ENCODE measurements at regions not wholly inside any gene's neighbourhood (a gene's known extent, or its start where the extent isn't known, plus 50 kb on each side); places are given as distances from the start of the nearest gene placed in this dataset.

- in situ Hi-C loops (cut with MboI): no loop called here
- TF ChIP-seq EZH2 (IDR thresholded peaks at IDR 0.05; ENCODE audit: insufficient read depth, poor library complexity, severe bottlenecking) (no peak), EZH2phosphoT487 (IDR thresholded peaks at IDR 0.05; ENCODE audit: insufficient read depth, low read depth) (no peak)
- WGBS, 2 experiments (ENCODE audit: low coverage in 1 of 2, low lambda C conversion rate in 2 of 2, missing lambda C conversion rate in 2 of 2): 34 to 40% methylated on average over 4 of the region's 4 CpGs
These were observed 210.1 kb downstream of the PCDH7 start for GRCh38 chr4:30930276-30930675.

GRCh38 chr4:30932581-30932980 is 212.4 kb downstream of the PCDH7 start:
- in situ Hi-C loops (cut with MboI): no loop called here
- no peaks in the 10 kb centered on the region for H3K9me3 ChIP-seq (ENCODE audit: low read depth)
- no peaks in the 10 kb centered on the region for H3K9me2 ChIP-seq (ENCODE audit: insufficient read depth)
- H3K27ac ChIP-seq: no peak overlapping the region
- H3K4me3 ChIP-seq: no peak overlapping the region
- H3K4me2 ChIP-seq (ENCODE audit: unreplicated experiment): no peak overlapping the region
- no peaks in the 10 kb centered on the region for H3F3A ChIP-seq (ENCODE audit: insufficient read depth)
- H4K20me1 ChIP-seq (ENCODE audit: insufficient read depth): no peaks in the 10 kb centered on the region
- no peak overlapping the region for H3K9ac ChIP-seq
- no peaks in the 10 kb centered on the region for H3K27me3 ChIP-seq (replicated peaks; ENCODE audit: insufficient read depth)
- H3K36me3 ChIP-seq (ENCODE audit: low read depth): no peaks in the 10 kb centered on the region
- no peak for DNase-seq
- no peaks in the 10 kb centered on the region for H3K79me2 ChIP-seq (ENCODE audit: insufficient read depth)
- 27 to 34% methylated on average over 3 of the region's 3 CpGs for WGBS, 2 experiments (ENCODE audit: low coverage in 1 of 2, low lambda C conversion rate in 2 of 2, missing lambda C conversion rate in 2 of 2)
- no peak overlapping the region for H2AFZ ChIP-seq
- TF ChIP-seq EZH2phosphoT487 (IDR thresholded peaks at IDR 0.05; ENCODE audit: insufficient read depth, low read depth): no peak
- no peak for TF ChIP-seq EZH2 (IDR thresholded peaks at IDR 0.05; ENCODE audit: insufficient read depth, poor library complexity, severe bottlenecking)
- no peaks in the 10 kb centered on the region for H3K4me1 ChIP-seq (ENCODE audit: insufficient read depth)

More at GRCh38 chr4:30930276-30930675, 210.1 kb downstream of the PCDH7 start:
- H3K4me1 ChIP-seq (ENCODE audit: insufficient read depth): no peaks in the 10 kb centered on the region
- no peak overlapping the region for H2AFZ ChIP-seq
- no peaks in the 10 kb centered on the region for H3K9me3 ChIP-seq (ENCODE audit: low read depth)
- DNase-seq: no peak
- H3K36me3 ChIP-seq (ENCODE audit: low read depth): no peaks in the 10 kb centered on the region
- H3F3A ChIP-seq (ENCODE audit: insufficient read depth): no peaks in the 10 kb centered on the region
- no peaks in the 10 kb centered on the region for H3K27me3 ChIP-seq (replicated peaks; ENCODE audit: insufficient read depth)
- H3K79me2 ChIP-seq (ENCODE audit: insufficient read depth): no peaks in the 10 kb centered on the region
- H3K9ac ChIP-seq: no peak overlapping the region
- H3K27ac ChIP-seq: no peak overlapping the region
- H3K9me2 ChIP-seq (ENCODE audit: insufficient read depth): no peaks in the 10 kb centered on the region
- no peaks in the 10 kb centered on the region for H4K20me1 ChIP-seq (ENCODE audit: insufficient read depth)
- H3K4me3 ChIP-seq: no peak overlapping the region
- no peak overlapping the region for H3K4me2 ChIP-seq (ENCODE audit: unreplicated experiment)

DNA sequence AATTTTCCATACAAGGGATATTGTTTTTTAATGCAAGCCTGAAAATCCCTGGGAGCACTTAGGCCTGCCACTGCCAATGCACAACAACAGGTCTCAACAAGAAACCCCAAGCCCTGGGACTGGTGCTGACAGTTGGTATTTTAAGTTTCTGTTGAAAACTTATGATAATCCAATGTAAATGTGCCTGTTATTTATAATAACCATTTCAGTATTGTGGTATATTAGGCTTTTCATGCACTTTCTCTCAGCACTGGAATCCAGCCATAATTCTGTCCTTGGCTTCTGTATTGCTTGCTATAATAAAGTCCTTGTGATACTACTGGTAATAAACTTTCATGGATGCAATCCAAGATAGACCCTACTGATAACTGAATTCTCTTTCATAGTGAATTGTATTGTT is 218.9 kb downstream of the PCDH7 start:
- Histone ChIP-seq H3K9me2 (ENCODE audit: insufficient read depth) (no peaks in the 10 kb centered on the region), H4K20me1 (ENCODE audit: insufficient read depth) (no peaks in the 10 kb centered on the region), H3F3A (ENCODE audit: insufficient read depth) (no peaks in the 10 kb centered on the region), H3K27ac (no peak overlapping the region), H3K79me2 (ENCODE audit: insufficient read depth) (no peaks in the 10 kb centered on the region), H3K4me2 (ENCODE audit: unreplicated experiment) (no peak overlapping the region), H3K9ac (no peak overlapping the region), H3K27me3 (replicated peaks; ENCODE audit: insufficient read depth) (no peaks in the 10 kb centered on the region), H3K4me3 (no peak overlapping the region), H3K4me1 (ENCODE audit: insufficient read depth) (no peaks in the 10 kb centered on the region), H3K9me3 (ENCODE audit: low read depth) (no peaks in the 10 kb centered on the region), H2AFZ (no peak overlapping the region), H3K36me3 (ENCODE audit: low read depth) (no peaks in the 10 kb centered on the region)
- no peak for TF ChIP-seq EZH2phosphoT487 (IDR thresholded peaks at IDR 0.05; ENCODE audit: insufficient read depth, low read depth)
- no peak for TF ChIP-seq EZH2 (IDR thresholded peaks at IDR 0.05; ENCODE audit: insufficient read depth, poor library complexity, severe bottlenecking)
- in situ Hi-C loops (cut with MboI): no loop called here
- no peak for DNase-seq

GRCh38 chr4:30939684-30940083 is 219.5 kb downstream of the PCDH7 start:
- in situ Hi-C loops (cut with MboI): no loop called here
- no peak overlapping the region for H3K4me2 ChIP-seq (ENCODE audit: unreplicated experiment)
- H3K4me3 ChIP-seq: no peak overlapping the region
- H2AFZ ChIP-seq: no peak overlapping the region
- H4K20me1 ChIP-seq (ENCODE audit: insufficient read depth): no peaks in the 10 kb centered on the region
- H3K9me2 ChIP-seq (ENCODE audit: insufficient read depth): no peaks in the 10 kb centered on the region
- H3K36me3 ChIP-seq (ENCODE audit: low read depth): no peaks in the 10 kb centered on the region
- H3K4me1 ChIP-seq (ENCODE audit: insufficient read depth): no peaks in the 10 kb centered on the region
- H3K27ac ChIP-seq: no peak overlapping the region
- H3K9me3 ChIP-seq (ENCODE audit: low read depth): no peaks in the 10 kb centered on the region
- H3F3A ChIP-seq (ENCODE audit: insufficient read depth): no peaks in the 10 kb centered on the region
- 13 to 16% methylated on average over 4 of the region's 4 CpGs for WGBS, 2 experiments (ENCODE audit: low coverage in 1 of 2, low lambda C conversion rate in 2 of 2, missing lambda C conversion rate in 2 of 2)
- no peaks in the 10 kb centered on the region for H3K79me2 ChIP-seq (ENCODE audit: insufficient read depth)
- no peak for DNase-seq
- H3K9ac ChIP-seq: no peak overlapping the region
- H3K27me3 ChIP-seq (replicated peaks; ENCODE audit: insufficient read depth): no peaks in the 10 kb centered on the region
- TF ChIP-seq EZH2phosphoT487 (IDR thresholded peaks at IDR 0.05; ENCODE audit: insufficient read depth, low read depth): no peak
- no peak for TF ChIP-seq EZH2 (IDR thresholded peaks at IDR 0.05; ENCODE audit: insufficient read depth, poor library complexity, severe bottlenecking)

DNA sequence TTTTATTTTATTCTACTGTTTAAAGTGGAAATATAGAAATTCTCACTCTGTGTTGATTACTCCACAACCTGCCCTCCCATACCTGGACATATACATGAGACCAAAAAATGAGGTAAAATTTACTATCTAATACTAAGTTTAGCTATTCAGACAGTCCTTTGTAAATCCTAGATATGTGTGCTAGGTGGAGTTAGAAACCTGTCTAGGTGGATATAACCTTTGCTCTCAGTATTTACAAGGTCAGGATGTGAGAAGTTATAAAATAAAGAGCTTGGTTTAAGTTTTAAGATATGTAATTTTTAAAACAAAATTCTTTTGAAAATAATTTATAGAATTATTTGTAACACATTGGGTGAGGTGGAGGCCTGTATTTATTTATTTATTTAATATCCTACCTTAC is 221.5 kb downstream of the PCDH7 start:
- Histone ChIP-seq H3K9ac (no peak overlapping the region), H3K9me3 (ENCODE audit: low read depth) (no peaks in the 10 kb centered on the region), H3K27ac (no peak overlapping the region), H3K27me3 (replicated peaks; ENCODE audit: insufficient read depth) (no peaks in the 10 kb centered on the region), H2AFZ (no peak overlapping the region), H3K4me1 (ENCODE audit: insufficient read depth) (no peaks in the 10 kb centered on the region), H3K79me2 (ENCODE audit: insufficient read depth) (no peaks in the 10 kb centered on the region), H3K4me2 (ENCODE audit: unreplicated experiment) (no peak overlapping the region), H3K9me2 (ENCODE audit: insufficient read depth) (no peaks in the 10 kb centered on the region), H3F3A (ENCODE audit: insufficient read depth) (no peaks in the 10 kb centered on the region), H3K36me3 (ENCODE audit: low read depth) (no peaks in the 10 kb centered on the region), H4K20me1 (ENCODE audit: insufficient read depth) (no peaks in the 10 kb centered on the region), H3K4me3 (no peak overlapping the region)
- no peak for TF ChIP-seq EZH2phosphoT487 (IDR thresholded peaks at IDR 0.05; ENCODE audit: insufficient read depth, low read depth)
- no peak for TF ChIP-seq EZH2 (IDR thresholded peaks at IDR 0.05; ENCODE audit: insufficient read depth, poor library complexity, severe bottlenecking)
- DNase-seq: no peak
- in situ Hi-C loops (cut with MboI): no loop called here
